ENCODE measurements at regions not wholly inside any gene's neighbourhood (a gene's known extent, or its start where the extent isn't known, plus 50 kb on each side); places are given as distances from the start of the nearest gene placed in this dataset.
A peak's percentile ranks its signal among the peaks of the same experiment; 100 is the strongest.

GRCh38 chr17:83144421-83145357 lies 65.3 kb downstream of the METRNL start:
- Histone ChIP-seq H3K27me3 (ENCODE audit: control insufficient read depth in 3 of 3, insufficient read depth in 3 of 3, low read length in 3 of 3) (peaks cover 6 to 24% (median 22%) of the 10 kb centered on the region in 3 donors), H3K4me3 (ENCODE audit: low read length in 3 of 3) (no peak overlapping the region), H3K9me3 (ENCODE audit: control insufficient read depth in 3 of 3, low read length in 3 of 3) (no peaks in the 10 kb centered on the region), H3K4me1 (ENCODE audit: control insufficient read depth in 3 of 3, insufficient read depth in 3 of 3, low read length in 3 of 3) (peaks cover 5 to 9% (median 8%) of the 10 kb centered on the region in 3 donors), H3K9ac (ENCODE audit: low read depth in 1 of 3, low read length in 3 of 3) (peak overlapping the region in 1 of 3 donors; percentile 18), H3K27ac (ENCODE audit: low read depth, low read length) (no peak overlapping the region), H3K36me3 (ENCODE audit: control insufficient read depth in 3 of 3, insufficient read depth in 3 of 3, low read length in 3 of 3) (no peaks in the 10 kb centered on the region)

- H3K4me3 ChIP-seq (ENCODE audit: low read length in 3 of 3): no peak overlapping the region
- no peaks in the 10 kb centered on the region for H3K36me3 ChIP-seq (ENCODE audit: control insufficient read depth in 3 of 3, insufficient read depth in 3 of 3, low read length in 3 of 3)
- H3K9ac ChIP-seq (ENCODE audit: low read depth in 1 of 3, low read length in 3 of 3): no peak overlapping the region
- H3K27ac ChIP-seq (ENCODE audit: low read depth, low read length): no peak overlapping the region
- H3K9me3 ChIP-seq (ENCODE audit: control insufficient read depth in 3 of 3, low read length in 3 of 3): no peaks in the 10 kb centered on the region
- peaks cover 5 to 9% (median 8%) of the 10 kb centered on the region in 3 donors for H3K4me1 ChIP-seq (ENCODE audit: control insufficient read depth in 3 of 3, insufficient read depth in 3 of 3, low read length in 3 of 3)
- peaks cover 6 to 30% (median 28%) of the 10 kb centered on the region in 3 donors for H3K27me3 ChIP-seq (ENCODE audit: control insufficient read depth in 3 of 3, insufficient read depth in 3 of 3, low read length in 3 of 3)
Measured at GRCh38 chr17:83145358-83145738, 65.9 kb downstream of the METRNL start.

GRCh38 chr17:83145831-83146230 lies 66.4 kb downstream of the METRNL start:
- H3K9ac ChIP-seq (ENCODE audit: low read depth in 1 of 3, low read length in 3 of 3): no peak overlapping the region
- H3K36me3 ChIP-seq (ENCODE audit: control insufficient read depth in 3 of 3, insufficient read depth in 3 of 3, low read length in 3 of 3): no peaks in the 10 kb centered on the region
- no peak overlapping the region for H3K4me3 ChIP-seq (ENCODE audit: low read length in 3 of 3)
- H3K4me1 ChIP-seq (ENCODE audit: control insufficient read depth in 3 of 3, insufficient read depth in 3 of 3, low read length in 3 of 3): peaks cover 5 to 9% (median 8%) of the 10 kb centered on the region in 3 donors
- H3K27ac ChIP-seq (ENCODE audit: low read depth, low read length): no peak overlapping the region
- H3K27me3 ChIP-seq (ENCODE audit: control insufficient read depth in 3 of 3, insufficient read depth in 3 of 3, low read length in 3 of 3): peaks cover 6 to 33% (median 30%) of the 10 kb centered on the region in 3 donors
- H3K9me3 ChIP-seq (ENCODE audit: control insufficient read depth in 3 of 3, low read length in 3 of 3): no peaks in the 10 kb centered on the region

GRCh38 chr17:83146347-83146746 lies 66.9 kb downstream of the METRNL start:
- no peaks in the 10 kb centered on the region for H3K9me3 ChIP-seq (ENCODE audit: control insufficient read depth in 3 of 3, low read length in 3 of 3)
- H3K27ac ChIP-seq (ENCODE audit: low read depth, low read length): no peak overlapping the region
- no peak overlapping the region for H3K4me3 ChIP-seq (ENCODE audit: low read length in 3 of 3)
- H3K9ac ChIP-seq (ENCODE audit: low read depth in 1 of 3, low read length in 3 of 3): no peak overlapping the region
- H3K36me3 ChIP-seq (ENCODE audit: control insufficient read depth in 3 of 3, insufficient read depth in 3 of 3, low read length in 3 of 3): no peaks in the 10 kb centered on the region
- H3K27me3 ChIP-seq (ENCODE audit: control insufficient read depth in 3 of 3, insufficient read depth in 3 of 3, low read length in 3 of 3): peaks cover 11 to 38% (median 31%) of the 10 kb centered on the region in 3 donors
- peaks cover 5 to 10% (median 8%) of the 10 kb centered on the region in 3 donors for H3K4me1 ChIP-seq (ENCODE audit: control insufficient read depth in 3 of 3, insufficient read depth in 3 of 3, low read length in 3 of 3)

- no peak overlapping the region for H3K4me3 ChIP-seq (ENCODE audit: low read length in 3 of 3)
- no peaks in the 10 kb centered on the region for H3K36me3 ChIP-seq (ENCODE audit: control insufficient read depth in 3 of 3, insufficient read depth in 3 of 3, low read length in 3 of 3)
- peaks cover 20 to 47% (median 34%) of the 10 kb centered on the region in 3 donors for H3K27me3 ChIP-seq (ENCODE audit: control insufficient read depth in 3 of 3, insufficient read depth in 3 of 3, low read length in 3 of 3)
- H3K9me3 ChIP-seq (ENCODE audit: control insufficient read depth in 3 of 3, low read length in 3 of 3): no peaks in the 10 kb centered on the region
- H3K9ac ChIP-seq (ENCODE audit: low read depth in 1 of 3, low read length in 3 of 3): no peak overlapping the region
- H3K27ac ChIP-seq (ENCODE audit: low read depth, low read length): no peak overlapping the region
- peaks cover 5 to 16% (median 8%) of the 10 kb centered on the region in 3 donors for H3K4me1 ChIP-seq (ENCODE audit: control insufficient read depth in 3 of 3, insufficient read depth in 3 of 3, low read length in 3 of 3)
Measured at GRCh38 chr17:83147280-83147679, 67.9 kb downstream of the METRNL start.

GRCh38 chr17:83148317-83149028 lies 69.1 kb downstream of the METRNL start:
- Histone ChIP-seq H3K4me1 (ENCODE audit: control insufficient read depth in 3 of 3, insufficient read depth in 3 of 3, low read length in 3 of 3) (peaks cover 7 to 21% (median 8%) of the 10 kb centered on the region in 3 donors), H3K27me3 (ENCODE audit: control insufficient read depth in 3 of 3, insufficient read depth in 3 of 3, low read length in 3 of 3) (peaks cover 21 to 57% (median 42%) of the 10 kb centered on the region in 3 donors), H3K36me3 (ENCODE audit: control insufficient read depth in 3 of 3, insufficient read depth in 3 of 3, low read length in 3 of 3) (no peaks in the 10 kb centered on the region), H3K27ac (ENCODE audit: low read depth, low read length) (no peak overlapping the region), H3K9ac (ENCODE audit: low read depth in 1 of 3, low read length in 3 of 3) (no peak overlapping the region), H3K9me3 (ENCODE audit: control insufficient read depth in 3 of 3, low read length in 3 of 3) (no peaks in the 10 kb centered on the region), H3K4me3 (ENCODE audit: low read length in 3 of 3) (no peak overlapping the region)

- H3K36me3 ChIP-seq (ENCODE audit: control insufficient read depth in 3 of 3, insufficient read depth in 3 of 3, low read length in 3 of 3): no peaks in the 10 kb centered on the region
- H3K4me1 ChIP-seq (ENCODE audit: control insufficient read depth in 3 of 3, insufficient read depth in 3 of 3, low read length in 3 of 3): peaks cover 11 to 26% (median 11%) of the 10 kb centered on the region in 3 donors
- H3K27me3 ChIP-seq (ENCODE audit: control insufficient read depth in 3 of 3, insufficient read depth in 3 of 3, low read length in 3 of 3): peaks cover 26 to 62% (median 45%) of the 10 kb centered on the region in 3 donors
- no peak overlapping the region for H3K9ac ChIP-seq (ENCODE audit: low read depth in 1 of 3, low read length in 3 of 3)
- no peak overlapping the region for H3K27ac ChIP-seq (ENCODE audit: low read depth, low read length)
- H3K9me3 ChIP-seq (ENCODE audit: control insufficient read depth in 3 of 3, low read length in 3 of 3): no peaks in the 10 kb centered on the region
- H3K4me3 ChIP-seq (ENCODE audit: low read length in 3 of 3): no peak overlapping the region
Measured at GRCh38 chr17:83149029-83149725, 69.8 kb downstream of the METRNL start.

- no peak overlapping the region for H3K9ac ChIP-seq (ENCODE audit: low read depth in 1 of 3, low read length in 3 of 3)
- H3K27me3 ChIP-seq (ENCODE audit: control insufficient read depth in 3 of 3, insufficient read depth in 3 of 3, low read length in 3 of 3): peaks cover 29 to 63% (median 40%) of the 10 kb centered on the region in 3 donors
- no peak overlapping the region for H3K4me3 ChIP-seq (ENCODE audit: low read length in 3 of 3)
- H3K4me1 ChIP-seq (ENCODE audit: control insufficient read depth in 3 of 3, insufficient read depth in 3 of 3, low read length in 3 of 3): peaks cover 8 to 21% (median 9%) of the 10 kb centered on the region in 3 donors
- H3K36me3 ChIP-seq (ENCODE audit: control insufficient read depth in 3 of 3, insufficient read depth in 3 of 3, low read length in 3 of 3): no peaks in the 10 kb centered on the region
- H3K27ac ChIP-seq (ENCODE audit: low read depth, low read length): no peak overlapping the region
- no peaks in the 10 kb centered on the region for H3K9me3 ChIP-seq (ENCODE audit: control insufficient read depth in 3 of 3, low read length in 3 of 3)
Measured at GRCh38 chr17:83149761-83150251, 70.4 kb downstream of the METRNL start.

GRCh38 chr17:83150369-83151055 lies 71.1 kb downstream of the METRNL start:
- no peak overlapping the region for H3K4me3 ChIP-seq (ENCODE audit: low read length in 3 of 3)
- peaks cover 30 to 65% (median 33%) of the 10 kb centered on the region in 3 donors for H3K27me3 ChIP-seq (ENCODE audit: control insufficient read depth in 3 of 3, insufficient read depth in 3 of 3, low read length in 3 of 3)
- H3K9me3 ChIP-seq (ENCODE audit: control insufficient read depth in 3 of 3, low read length in 3 of 3): no peaks in the 10 kb centered on the region
- H3K36me3 ChIP-seq (ENCODE audit: control insufficient read depth in 3 of 3, insufficient read depth in 3 of 3, low read length in 3 of 3): no peaks in the 10 kb centered on the region
- H3K4me1 ChIP-seq (ENCODE audit: control insufficient read depth in 3 of 3, insufficient read depth in 3 of 3, low read length in 3 of 3): peaks cover 3 to 19% (median 6%) of the 10 kb centered on the region in 3 donors
- no peak overlapping the region for H3K27ac ChIP-seq (ENCODE audit: low read depth, low read length)
- H3K9ac ChIP-seq (ENCODE audit: low read depth in 1 of 3, low read length in 3 of 3): no peak overlapping the region

All from skeletal muscle tissue (tissue), 3 donors.